HG02884 (cell line): ENCODE measurements at regions not wholly inside any gene's neighbourhood (a gene's known extent, or its start where the extent isn't known, plus 50 kb on each side); places are given as distances from the start of the nearest gene placed in this dataset.
"Not testable (repeated sequence)": the region's sequence is repeated elsewhere in the genome, so short reads cannot be mapped to it uniquely, and the experiment has no call there.

Experiments used
- ATAC-seq: cut with Tn5 transposase; IDR thresholded peaks from one replicate; pipeline ENCODE4 v1.9.1; 2021; ENCODE audit warnings: mild to moderate bottlenecking, moderate library complexity; ENCODE audit not compliant: unreplicated experiment

DNA sequence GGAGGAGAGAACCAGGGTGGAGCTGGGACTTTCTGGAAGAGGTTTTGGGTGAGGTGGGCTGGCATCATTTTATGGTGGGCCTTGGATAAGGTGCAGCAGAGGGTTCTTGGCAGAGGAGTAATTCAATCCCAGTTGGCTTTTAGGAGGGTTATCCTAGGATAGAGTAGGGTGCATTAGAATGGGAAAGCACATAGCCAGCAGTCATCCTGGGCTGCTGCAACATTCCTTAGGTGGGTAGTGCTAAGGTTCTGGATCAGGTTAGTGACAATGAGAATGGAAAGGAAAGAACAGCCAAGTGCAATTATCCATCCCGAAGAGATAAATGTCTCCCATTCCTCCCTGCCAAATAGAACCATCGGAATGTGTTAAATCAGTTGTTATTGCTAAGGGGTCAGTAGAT is 157.3 kb upstream of the SPRED2 start:
- no peak for ATAC-seq

DNA sequence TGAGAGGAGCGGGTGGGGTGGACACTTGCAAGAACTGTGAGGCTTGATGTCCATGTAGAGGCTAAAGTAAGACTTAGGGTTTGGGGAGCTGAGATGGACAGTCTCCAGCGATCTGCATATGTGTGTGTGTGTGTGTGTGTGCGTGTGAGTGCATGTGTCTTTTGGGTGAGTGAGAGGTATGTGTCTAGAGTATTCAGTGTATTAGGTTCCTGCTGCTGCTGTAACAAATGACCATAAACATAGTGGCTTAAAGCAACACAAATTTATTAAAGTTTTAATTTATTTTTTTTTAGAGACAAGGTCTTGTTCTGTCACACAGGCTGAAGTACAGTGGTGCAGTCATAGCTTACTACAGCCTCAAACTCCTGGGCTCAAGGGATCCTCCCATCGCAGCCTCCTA is 155.4 kb upstream of the SPRED2 start:
- ATAC-seq, result no peak

DNA sequence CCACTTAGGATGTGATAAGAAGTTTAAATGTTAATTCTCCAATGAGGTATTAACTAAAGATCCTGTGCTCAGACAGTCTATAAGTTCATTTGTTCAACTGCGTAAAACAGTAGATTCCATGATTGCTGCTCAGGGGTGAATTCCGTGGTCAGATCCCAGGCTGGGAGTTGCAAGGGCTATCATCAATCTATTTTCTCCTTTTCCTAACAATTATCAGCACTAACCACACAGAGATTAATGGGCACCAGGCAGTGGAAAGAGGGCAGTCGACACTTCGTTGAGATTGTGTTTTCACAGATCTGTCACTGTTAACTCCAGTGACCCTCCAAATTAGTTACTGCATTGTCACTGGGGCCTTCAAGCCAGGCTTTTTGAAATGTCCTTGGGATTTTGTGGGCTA is 154.1 kb upstream of the SPRED2 start:
- ATAC-seq, result no peak

DNA sequence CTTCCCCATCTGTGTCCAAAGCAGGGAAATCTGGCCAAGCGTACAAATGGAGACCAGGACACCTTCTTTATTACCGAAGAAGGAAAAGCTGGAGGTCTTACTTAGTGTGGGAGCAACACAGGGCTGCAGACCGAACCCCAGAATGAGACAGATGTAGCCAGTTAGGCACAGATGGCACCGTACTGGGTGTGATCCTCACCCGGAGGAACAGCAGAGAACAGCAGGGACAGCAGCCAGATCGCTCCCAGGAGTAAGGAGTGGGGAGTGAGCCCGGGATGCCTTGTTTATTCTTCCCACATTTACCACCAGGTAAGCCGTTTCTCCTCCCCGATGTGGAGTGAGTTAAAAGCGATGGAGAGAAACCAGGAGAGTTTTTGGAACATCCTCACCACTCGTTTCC is 150.7 kb upstream of the SPRED2 start:
- no peak for ATAC-seq

- ATAC-seq, result no peak
Observed at GRCh38 chr2:65582364-65582763, 150.0 kb upstream of the SPRED2 start.

DNA sequence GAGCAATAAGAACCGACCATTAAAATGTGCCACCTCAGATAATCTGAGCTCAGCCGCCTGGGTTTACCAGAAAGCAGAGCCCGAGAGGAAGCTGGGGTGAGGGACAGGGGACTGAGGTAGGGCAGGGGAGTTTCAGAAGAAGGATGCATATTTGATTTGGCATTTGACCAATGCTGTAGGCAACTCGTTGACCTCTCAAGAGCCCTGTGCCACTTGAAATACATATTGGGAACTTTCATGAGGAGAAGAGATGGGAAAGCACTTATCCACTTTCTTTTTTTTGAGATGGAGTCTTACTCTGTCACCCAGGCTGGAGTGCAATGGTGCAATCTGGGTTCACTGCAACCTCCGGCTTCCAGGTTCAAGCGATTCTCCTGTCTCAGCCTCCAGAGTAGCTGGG is 148.4 kb upstream of the SPRED2 start:
- no peak for ATAC-seq

- no peak for ATAC-seq
Observed at GRCh38 chr2:65579506-65580235, 147.3 kb upstream of the SPRED2 start.

DNA sequence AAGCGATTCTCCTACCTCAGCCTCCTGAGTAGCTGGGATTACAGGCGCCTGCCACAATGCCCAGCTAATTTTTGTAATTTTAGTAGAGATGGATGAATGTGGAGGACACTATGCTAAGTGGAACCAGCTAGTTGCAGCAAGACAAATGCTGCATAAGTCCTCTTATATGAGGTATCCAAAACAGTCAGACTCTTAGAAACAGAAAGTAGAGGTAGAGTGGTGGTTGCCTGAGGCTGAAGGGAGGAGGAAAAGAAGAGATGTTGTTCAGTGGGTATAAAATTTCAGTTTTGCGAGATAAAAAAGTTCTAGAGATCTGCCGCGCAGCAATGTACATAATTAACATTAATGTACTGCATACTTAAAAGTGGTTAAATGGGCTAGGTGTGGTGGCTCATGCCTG is 145.3 kb upstream of the SPRED2 start:
- no peak for ATAC-seq

GRCh38 chr2:65576861-65577601 is 144.6 kb upstream of the SPRED2 start:
- no peak for ATAC-seq

DNA sequence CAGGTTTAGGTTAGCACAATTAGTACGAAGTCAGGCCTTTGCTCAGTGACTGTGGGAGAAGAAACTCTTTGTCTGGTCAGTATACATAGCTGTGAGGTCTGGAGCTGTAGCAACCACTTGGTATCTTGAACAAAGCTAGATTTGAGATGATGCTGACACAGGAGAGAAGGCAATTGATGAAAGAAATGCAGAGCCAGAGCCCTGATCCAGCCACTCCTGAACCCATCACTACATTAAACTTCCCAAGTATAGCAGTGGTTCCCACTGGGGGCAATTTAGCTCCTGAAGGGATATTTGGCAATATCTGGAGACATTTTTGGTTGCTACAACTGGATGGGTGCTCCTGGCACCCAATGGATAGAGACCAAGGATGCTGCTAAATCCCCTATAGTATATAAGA is 143.9 kb upstream of the SPRED2 start:
- ATAC-seq, result no peak

GRCh38 chr2:65574993-65575392 is 142.6 kb upstream of the SPRED2 start:
- ATAC-seq, result no peak

DNA sequence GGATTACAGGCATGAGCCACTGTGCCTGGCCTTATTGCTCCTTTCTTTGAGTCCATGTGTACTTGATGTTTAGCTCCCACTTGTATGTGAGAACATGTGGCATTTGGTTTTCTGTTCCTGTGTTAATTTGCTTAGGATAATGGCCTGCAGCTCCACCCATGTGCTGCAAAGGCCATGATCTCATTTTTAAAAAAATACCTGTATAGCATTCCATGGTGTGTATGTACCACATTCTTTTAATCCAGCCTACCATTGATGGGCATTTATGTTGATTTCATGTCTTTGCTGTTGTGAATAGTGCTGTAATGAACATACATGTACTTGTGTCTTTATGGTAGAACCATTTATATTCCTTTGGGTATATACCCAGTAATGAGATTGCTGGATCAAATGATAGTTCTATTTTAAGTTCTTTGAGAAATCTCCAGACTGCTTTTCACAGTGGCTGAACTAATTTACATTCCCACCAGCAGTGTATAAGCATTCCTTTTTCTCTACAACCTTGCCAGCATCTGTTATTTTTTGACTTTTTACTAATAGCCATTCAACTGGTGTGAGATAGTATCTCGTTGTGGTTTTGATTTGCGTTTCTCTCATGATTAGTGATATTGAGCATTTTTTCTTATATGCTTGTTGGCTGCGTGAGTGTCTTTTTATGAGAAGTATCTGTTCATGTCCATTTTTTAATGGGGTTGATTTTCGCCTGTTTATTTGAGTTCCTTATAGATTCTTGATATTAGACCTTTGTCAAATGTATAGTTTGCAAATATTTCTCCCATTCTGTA is 136.4 kb upstream of the SPRED2 start:
- not testable (repeated sequence) for ATAC-seq

GRCh38 chr2:65566617-65567016 is 134.2 kb upstream of the SPRED2 start:
- no peak for ATAC-seq

DNA sequence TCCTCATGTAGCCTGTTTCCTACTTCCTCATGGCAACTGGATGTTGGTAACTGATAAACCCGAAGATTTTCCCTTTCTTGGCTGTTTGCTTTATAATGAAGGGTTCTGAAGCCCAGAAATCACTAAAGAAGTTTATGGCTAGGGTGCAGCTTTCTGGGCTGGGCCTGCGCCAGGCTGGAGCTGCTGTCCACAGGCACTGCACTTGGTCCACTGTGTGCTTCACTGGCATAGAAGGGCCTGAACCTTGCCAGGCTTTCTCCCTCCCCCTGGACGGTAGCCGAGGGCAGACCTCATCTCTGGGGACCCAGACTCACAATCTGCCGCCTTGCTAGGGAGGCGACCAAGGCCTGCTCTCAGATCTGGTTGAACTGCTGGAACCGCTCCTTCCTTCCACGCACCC is 133.3 kb upstream of the SPRED2 start:
- no peak for ATAC-seq

GRCh38 chr2:65564299-65564698 is 131.9 kb upstream of the SPRED2 start:
- ATAC-seq, result no peak

DNA sequence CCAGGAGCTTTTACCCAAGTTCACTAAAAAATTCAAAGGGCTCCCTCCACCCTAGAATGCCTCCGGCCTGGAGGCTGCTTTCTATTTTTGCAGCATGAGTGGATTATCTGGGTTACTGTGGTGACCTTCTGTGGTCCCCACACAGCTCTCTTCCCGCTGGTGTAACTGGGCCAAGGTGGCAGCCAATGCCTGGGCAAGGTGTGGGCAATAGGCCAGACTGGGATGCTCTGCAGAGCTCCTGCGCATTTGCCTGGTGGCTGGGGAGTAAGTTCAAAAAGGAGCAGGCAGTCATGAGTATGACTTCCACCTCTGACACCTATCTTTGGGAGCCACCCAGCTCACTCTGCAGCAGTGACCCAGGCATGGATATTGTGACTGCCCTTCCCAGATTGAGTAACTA is 130.5 kb upstream of the SPRED2 start:
- ATAC-seq, result no peak

- no peak for ATAC-seq
Observed at GRCh38 chr2:65558743-65559142, 126.3 kb upstream of the SPRED2 start.

- no peak for ATAC-seq
Observed at GRCh38 chr2:65557616-65558573, 125.5 kb upstream of the SPRED2 start.

DNA sequence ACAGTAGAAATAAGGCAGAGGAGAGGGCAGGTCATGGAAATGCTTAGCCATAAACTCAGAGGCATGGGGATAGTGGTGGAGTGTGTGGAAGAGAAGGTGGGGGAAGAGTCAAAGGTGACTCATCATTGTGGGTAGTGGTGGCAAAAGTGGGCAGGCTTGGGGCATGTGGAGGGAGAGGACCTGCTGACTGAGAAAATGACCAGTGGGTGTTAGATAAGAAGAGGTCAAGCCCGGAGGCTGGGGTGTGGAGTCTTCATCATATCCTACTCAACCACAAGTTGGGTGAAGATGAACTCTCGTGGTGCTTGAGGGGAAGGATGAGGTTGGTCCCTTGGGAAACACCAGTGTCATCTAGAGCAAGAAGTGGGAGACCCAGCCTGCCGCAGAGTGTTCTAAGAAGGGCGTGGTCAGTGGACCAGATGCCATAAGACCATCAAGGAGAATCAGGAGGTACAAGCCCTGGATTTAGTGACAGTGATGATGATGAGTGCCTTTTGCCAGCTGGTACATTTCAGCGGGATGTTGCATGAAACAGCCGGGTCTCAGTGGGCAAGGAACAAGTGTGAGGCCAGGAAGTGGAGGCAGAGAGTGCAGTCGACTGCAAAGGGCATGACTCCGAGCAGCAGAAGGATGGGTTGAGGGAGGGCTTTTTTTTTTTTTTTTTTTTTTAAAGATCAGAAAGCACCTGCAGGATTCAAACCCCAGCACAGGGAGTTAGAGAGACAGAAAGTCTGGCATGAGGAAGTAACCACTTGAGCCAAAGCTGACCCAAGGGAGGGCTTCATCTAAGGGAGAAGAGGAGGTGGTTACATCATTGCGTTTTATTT is 122.6 kb upstream of the SPRED2 start:
- no peak for ATAC-seq
